ENCODE measurements at regions not wholly inside any gene's neighbourhood (a gene's known extent, or its start where the extent isn't known, plus 50 kb on each side); places are given as distances from the start of the nearest gene placed in this dataset.
"Not testable (repeated sequence)": the region's sequence is repeated elsewhere in the genome, so short reads cannot be mapped to it uniquely, and the experiment has no call there.

DNA sequence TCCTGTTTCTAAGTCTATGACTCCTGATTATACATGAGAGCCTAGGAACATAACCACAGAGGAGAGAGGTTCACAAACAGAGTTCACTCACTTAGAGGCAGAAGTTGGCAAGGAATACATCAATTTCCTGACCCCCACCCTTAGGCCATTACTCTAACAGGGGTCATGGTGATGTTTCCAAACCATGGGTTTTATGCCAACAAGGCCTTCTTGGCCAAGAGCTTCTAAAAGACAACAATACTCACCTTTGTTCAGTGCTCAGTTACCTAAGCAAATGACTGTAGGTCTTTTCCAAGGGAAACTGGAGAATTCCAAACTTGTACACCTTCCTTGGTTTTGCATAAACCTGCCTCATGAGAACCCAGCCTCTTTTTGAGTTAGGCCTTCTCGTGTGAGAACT lies 52.6 kb downstream of the ERICH4 start:
- no peak for DNase-seq

DNA sequence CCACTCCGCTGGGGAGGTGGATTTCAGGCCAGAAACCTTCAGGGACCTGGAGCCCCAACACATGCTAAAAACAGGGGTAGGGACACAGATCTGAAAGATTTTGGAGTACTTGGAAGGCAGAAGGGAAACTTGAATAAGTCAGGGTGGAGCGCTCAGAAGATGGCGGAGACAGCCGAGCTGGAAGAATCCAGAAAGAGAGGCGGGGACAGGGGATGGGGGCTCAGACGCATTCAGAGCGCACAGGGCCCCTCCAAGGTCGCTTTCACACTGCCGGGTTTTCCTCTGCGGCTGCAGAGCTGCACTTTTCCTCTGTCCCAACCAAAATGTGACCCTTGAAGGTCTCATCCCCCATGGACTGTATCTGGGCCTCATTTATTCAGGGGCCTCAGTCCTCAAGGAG lies 56.9 kb downstream of the ERICH4 start:
- no peak for DNase-seq

DNA sequence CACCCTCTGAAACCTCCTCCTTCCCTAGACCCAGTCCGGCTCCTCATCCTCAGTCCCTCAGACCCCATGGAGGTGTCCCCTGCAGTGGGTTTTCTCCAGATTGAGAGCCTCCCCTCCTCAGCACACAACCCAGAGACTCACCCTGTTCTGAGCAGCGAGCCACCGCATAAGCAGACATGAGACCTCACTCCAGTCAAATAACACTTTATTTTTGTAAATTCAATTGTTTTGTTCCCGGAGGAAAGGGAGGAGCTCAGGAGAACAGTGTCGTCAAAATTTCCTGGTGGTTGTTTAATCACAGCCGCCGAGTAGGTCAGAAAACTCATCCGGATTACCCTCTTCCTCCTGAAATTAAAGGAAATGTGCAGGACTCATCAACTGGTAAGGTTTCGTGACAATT lies 57.5 kb downstream of the ERICH4 start:
- no peak for DNase-seq

DNA sequence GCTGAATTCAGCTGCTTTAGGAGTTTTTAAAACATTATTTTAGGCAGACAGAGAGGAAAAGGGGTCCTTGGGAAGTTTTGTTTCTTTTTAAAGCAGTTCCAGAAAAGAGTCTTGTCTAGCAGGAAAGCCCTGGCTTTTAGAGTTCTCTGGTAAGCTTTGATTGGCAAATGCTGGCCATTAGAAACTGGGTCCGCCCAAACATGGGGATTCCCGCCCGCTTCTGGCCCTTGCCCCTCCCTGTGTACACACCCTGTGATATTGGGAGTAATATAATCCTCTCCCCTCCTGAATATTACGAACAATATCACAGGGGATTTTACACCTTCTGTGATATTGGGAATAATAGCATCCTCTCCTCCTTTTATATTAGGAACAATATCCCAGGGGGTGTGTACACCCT lies 58.9 kb downstream of the ERICH4 start:
- DNase-seq, result no peak

DNA sequence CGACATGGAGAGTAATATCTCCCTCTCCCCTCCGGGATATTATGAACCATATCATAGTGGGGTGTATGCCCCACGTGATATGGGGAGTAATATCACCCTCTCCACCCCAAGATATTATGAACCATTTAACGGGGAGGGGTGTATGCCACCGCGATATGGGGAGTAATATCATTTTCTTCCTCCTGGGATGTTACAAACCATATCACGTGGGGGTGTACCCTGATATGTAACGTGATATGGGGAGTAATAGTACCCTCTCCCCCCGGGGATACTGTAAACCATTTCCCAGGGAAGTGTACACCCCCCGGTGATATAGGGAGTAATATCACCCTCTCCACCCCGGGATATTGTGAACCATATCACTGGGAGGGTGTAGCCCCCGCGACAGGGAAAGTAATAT lies 62.1 kb downstream of the ERICH4 start:
- DNase-seq, result no peak

DNA sequence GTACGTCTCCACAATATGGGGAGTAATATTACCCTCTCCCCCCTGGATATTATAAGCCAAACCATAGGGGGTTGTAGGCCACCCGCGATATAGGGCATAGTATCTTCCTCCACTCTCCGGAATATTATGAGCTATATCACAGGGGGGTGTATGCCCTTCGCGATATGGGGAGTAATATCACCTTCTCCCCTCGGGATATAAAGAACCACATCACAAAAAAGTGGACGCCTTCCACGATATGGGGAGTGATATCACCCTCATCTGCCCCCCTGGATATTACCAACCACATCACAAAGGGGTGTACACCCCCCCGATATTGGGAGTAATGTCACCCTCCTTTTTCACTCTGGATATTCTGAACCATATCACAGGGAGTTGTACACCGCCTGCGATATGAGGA lies 65.5 kb upstream of the CEACAM21 start:
- DNase-seq, result no peak

DNA sequence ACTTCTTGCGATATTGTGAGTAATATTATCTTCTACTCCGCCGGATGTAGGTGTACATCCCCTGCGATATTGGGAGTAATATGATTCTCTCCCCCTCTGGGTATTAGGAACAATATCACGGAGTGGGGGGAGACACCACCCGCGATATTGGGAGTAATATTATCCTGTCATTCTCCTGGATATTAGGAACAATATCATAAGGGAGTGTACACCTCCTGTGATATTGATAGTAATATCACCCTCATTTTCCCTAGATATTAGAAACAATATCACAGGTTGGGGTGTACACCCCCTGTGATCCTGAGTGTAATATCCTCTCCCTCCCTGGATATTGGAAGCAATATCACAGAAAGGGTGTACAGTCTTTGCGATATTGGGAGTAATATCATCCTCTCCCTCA lies 64.3 kb upstream of the CEACAM21 start:
- no peak for DNase-seq

DNA sequence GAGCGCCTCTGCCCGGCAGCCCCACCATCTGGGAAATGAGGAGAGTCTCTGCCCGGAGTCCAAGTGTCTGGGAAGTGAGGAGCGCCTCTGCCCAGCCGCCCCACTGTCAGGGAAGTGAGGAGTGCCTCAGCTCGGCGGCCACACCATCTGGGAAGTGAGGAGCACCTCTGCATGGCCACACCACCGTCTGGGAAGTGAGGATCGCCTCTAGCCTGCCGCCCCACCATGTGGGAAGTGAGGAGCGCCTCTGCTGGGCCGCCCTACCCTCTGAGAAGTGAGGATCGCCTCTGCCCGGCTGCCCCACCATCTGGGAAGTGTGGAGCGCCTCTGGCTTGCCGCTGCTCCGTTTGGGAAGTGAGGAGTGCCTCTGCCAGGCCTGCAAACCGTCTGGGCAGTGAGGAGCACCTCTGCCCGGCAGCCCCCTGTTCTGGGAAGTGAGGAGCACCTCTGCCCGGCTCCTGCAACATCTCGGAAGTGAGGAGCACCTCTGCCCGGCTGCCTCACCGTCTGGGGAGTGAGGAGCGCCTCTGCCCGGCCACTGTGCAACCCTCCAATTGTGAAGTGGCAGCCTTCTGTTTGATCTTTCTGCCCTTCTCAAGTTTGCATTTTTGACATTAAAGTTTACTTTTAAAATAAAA lies 60.8 kb upstream of the CEACAM21 start:
- DNase-seq, result no peak

DNA sequence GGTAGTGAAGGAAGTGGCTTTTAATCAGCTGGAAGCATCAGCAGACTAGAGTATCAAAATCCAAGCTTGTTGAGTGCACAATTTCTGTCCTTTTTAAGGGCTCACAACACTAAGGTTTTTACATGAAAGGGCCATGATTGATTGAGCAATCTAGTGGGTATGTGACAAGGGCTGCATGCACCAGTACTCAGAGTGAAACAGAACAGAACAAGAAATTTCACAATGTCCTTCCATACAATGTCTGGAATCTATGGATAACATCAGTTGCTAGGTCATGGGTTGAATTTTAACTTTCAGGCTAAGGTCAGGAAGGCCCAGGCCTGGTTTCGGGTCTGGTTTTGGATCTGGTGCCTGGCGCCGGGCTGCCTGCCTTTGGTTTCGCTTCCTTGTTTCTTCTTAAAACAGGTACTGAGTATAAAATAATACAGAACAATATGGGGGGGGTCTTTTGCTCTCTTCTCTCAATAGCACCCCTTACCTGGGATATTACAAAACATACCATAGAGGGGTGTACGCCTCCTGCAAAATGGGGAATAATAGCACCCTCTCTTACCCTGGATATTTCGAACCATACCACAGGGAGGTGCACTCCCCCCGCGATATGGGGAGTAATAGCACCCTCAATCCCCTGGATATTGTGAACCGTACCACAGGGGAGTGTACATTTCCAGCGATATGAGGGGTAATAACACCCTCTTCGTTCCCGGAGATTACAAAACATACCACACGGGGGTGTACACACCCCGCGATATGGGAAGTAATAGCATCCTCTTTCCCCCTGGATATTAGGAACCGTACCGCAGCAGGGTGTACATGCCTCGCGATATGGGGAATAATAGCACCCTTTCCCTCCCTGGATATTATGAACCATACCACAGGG lies 59.4 kb upstream of the CEACAM21 start:
- peak; percentile 18 for DNase-seq

DNA sequence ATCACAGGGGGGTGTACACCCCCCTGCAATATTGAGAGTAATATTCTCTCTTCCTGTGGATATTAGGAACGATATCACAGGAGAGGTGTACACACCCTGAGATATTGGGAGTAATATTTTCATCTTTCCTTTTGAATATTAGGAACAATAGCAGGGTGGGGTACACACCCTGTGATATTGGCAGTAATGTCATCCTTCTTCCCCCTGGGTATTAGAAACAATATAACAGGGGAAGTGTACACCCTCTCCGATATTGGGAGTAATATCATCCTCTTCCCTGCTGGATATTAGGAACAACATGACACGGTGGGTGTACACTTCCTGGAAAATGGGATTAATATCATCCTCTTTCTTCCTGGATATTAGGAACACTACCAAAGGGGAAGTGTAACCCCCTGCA lies 57.8 kb upstream of the CEACAM21 start:
- no peak for DNase-seq

DNA sequence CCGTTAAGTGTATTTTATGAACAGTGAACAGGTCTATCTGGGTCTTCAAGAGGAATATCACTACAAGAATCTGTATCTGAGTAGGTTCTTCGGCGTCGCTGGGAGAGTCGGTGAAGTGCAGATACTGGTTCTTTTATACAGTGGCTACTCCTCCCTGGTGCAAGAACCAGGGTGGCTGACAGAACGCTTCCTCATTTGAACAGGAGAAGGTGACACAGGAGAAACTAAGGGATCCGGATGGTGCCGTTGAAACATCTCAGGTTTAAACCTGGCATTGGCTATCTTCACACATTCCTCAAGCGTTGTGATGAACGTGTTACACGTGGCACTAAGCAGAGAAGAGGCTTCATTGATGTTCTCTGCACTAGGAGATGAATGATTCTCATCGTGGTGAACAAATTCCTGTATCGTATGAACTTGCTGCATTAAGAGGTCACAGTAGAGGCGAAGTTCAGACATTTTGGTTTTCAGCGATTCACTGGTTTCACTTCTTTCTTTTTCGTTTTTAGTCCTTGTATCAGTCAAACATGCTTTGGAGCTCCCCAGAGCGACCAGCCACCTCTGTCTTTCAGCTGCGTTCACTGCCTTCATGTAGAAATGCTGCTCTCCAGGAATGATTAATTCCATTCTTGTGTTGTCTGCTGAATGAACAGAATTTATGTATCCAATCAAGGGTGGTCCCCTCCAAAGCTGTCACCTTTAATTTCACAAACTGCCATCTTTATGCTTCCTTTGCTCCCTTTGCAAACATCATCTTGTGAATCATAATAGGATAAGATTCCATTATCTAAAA lies 54.6 kb upstream of the CEACAM21 start:
- DNase-seq, result not testable (repeated sequence)

DNA sequence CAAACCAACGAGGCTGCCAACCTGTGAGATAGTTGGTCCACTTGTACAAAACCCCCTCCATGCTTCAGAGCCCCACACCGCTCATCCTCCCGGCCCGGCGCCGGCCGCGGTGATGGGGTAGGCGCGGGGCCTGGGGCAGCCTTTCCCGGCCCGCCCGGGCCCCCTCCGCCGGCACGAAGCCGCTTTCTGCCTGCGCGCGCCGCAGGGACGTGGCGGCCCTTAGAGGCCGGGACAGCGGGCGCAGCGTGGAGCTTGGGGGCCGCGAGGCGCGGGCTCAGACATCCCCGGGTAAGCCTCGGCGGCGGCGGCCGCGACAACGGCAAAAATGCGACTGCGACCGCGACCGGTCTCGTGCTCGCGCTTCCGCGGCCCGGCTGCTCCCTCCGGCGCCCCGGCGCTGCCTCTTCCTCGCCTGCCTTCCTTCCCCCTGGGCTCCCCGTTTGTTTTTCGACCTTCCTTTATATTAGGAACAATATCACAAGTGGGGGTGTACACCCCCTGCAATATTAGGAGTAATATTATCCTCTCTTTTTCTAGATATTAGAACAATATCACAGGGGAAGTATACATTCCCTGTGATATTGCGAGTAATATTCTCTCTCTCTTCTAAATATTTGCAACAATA lies 53.9 kb upstream of the CEACAM21 start:
- no peak for DNase-seq

DNA sequence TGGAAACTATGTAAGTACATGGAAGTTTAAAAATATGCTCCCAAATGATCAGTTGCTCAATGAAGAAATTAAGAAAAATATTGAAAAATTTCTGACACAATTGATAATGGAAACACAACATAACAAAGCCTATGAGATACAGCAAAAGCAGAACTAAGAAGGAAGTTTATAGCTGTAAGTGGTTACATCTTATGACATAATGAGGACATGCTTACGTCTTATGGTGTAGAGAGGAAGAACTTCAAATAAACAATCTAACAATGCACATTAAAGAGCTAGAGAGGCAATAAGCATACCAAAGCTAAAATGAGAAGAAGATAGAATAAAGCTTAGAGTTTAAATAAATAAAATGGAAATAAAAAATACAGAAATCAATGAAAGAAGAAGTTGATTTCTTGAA lies 50.0 kb upstream of the CEACAM21 start:
- no peak for DNase-seq
